ENCODE measurements at regions not wholly inside any gene's neighbourhood (a gene's known extent, or its start where the extent isn't known, plus 50 kb on each side); places are given as distances from the start of the nearest gene placed in this dataset.

GRCh38 chr3:3729261-3729660 lies 70.0 kb upstream of the LRRN1 start:
- TF ChIP-seq CTCF (IDR thresholded peaks at IDR 0.05) (no peak), EP300 (IDR thresholded peaks at IDR 0.05) (no peak), POLR2A (IDR thresholded peaks at IDR 0.05) (no peak), POLR2AphosphoS5 (IDR thresholded peaks at IDR 0.05) (no peak)
